Lower leg skin (tissue), 3 donors: ENCODE measurements at regions not wholly inside any gene's neighbourhood (a gene's known extent, or its start where the extent isn't known, plus 50 kb on each side); places are given as distances from the start of the nearest gene placed in this dataset.

Source experiments
- CTCF ChIP-seq, 3 donors: fragments of 450-650 bp; IDR thresholded peaks; one replicate each; pipeline ENCODE4 v1.5.1; 2016; ENCODE audit warnings: antibody characterized with exemption in 3 of 3, mild to moderate bottlenecking in 3 of 3, moderate library complexity in 2 of 3
- POLR2A ChIP-seq, 2 donors: fragments of 450-650 bp; IDR thresholded peaks; one replicate each; pipeline ENCODE4 v1.6.1; 2016 to 2017; ENCODE audit warnings: antibody characterized with exemption in 2 of 2, mild to moderate bottlenecking in 1 of 2, moderate library complexity in 1 of 2

DNA sequence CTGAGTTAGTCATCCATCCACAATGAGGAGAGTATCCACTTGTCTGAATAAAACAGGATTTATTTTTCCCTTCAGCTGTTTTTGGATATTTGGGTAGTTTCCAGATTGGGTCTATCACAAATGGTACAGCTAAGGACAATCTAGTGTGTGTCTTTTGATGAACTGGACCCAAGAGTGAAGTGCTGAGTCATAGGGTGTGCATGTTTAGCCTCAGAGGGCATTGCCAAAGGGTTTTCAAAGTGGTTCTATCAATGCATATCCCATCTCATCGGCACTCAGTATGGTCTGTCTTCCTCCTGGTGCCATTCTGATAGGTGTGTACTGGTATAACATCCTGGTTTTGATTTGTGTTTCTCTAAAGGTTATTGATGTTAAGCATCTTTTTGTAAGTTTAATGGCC lies 62.3 kb downstream of the GSX1 start:
- TF ChIP-seq CTCF (IDR thresholded peaks at IDR 0.05) (no peak), POLR2A (IDR thresholded peaks at IDR 0.05) (no peak)
